GM21360 (cell line): ENCODE measurements at regions not wholly inside any gene's neighbourhood (a gene's known extent, or its start where the extent isn't known, plus 50 kb on each side); places are given as distances from the start of the nearest gene placed in this dataset.
"Not testable (repeated sequence)": the region's sequence is repeated elsewhere in the genome, so short reads cannot be mapped to it uniquely, and the experiment has no call there.

ENCODE experiments used
- ATAC-seq: cut with Tn5 transposase; IDR thresholded peaks from one replicate; pipeline ENCODE4 v1.9.1; 2021; ENCODE audit warnings: mild to moderate bottlenecking, moderate library complexity; ENCODE audit not compliant: unreplicated experiment

DNA sequence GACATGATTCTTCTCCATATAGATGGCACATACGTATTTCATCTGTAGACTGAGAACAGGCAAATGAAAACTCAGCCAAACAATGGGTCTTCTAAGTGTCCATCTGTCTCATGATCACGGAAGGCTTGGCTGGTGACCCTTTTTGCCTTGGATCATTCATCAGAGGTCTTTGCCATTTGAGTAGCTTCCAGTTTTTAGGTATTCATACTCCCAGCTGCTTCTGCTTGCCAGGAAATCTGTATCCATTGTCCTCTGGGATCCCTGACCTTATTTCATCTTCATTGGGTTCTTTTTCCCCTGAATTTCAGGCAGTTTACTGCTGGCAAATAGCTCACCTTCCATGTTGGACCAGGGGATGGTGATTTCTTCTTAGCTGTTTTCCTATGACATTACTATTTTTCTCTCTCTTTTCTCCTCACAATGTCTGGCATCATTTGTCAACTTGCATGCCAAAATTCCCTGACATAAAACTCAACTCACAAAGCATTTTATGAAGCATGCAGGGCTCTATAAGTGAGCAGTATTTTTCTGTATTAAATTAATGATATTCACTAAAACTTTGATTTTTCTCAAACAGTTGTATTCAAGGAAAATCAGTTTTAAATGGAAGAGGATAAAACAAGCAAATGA lies 241.2 kb downstream of the DNAJB9 start:
- no peak for ATAC-seq

DNA sequence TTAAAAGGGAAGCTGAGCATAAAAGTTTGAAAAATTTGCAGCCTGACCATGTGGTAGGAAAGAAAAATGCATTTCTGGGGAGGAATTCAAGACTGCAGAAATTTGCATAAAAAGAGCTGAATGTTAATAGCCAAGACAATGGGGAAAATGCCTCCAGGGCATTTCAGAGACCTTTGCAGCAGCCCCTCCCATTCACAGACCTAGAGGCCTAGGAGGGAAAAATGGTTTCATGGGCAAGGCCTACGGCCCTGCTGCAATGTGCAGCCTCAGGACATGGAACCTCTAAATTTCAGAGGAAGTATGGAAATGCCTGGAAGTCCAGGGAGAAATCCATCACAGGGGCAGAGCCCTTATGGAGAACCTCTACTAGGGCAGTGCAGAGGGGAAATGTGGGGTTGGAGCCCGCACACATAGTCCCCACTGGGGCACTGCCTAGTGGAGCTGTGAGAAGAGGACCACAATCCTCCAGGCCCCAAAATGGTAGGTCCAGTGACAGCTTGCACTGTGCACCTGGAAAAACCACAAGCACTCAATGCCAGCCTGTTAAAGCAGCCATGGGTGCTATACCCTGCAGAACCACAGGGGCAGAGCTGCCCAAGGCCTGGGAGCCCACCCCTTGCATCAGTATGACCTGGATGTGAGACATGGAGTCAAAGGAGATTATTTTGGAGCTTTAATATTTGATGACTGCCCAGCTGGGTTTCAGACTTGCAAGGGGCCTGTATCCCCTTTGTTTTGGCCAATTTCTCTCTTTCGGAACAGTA lies 243.8 kb downstream of the DNAJB9 start:
- no peak for ATAC-seq

DNA sequence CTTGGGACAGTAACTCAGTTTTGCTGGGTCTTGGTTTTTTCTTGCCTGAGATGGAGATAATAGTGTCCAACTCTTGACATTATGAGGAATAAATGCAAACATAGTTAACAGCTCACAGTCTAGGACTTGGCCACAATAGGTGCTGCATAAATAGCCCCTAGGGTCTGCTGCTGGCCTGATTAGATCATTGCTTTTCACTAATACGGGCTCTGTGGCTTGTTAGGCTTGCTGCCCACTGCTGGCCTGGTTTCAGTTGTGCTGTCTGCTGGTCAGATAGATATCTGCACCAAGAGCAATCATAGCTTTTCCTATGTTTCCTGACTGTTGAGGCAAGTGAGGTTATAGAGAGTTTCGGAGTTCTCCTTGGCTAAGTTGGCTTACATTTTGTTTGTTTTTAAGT lies 246.1 kb downstream of the DNAJB9 start:
- ATAC-seq: no peak

DNA sequence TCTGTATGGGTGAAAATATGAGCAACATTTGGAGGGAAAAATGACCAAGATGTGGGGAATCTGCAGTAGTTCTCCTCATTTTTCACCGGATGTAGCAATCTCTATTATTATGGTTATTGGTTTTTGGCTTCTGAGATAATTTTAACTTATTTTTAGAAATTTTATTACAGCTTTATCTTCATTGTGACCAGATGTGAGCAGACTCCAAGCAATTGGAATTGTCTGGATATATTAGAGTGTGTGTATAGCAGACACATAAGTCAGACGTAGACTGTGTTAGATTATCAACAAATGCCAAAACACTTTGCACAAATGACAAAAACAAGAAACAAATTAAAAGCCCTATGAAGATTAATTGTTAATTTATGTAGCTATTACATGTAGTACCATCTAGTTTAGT lies 249.1 kb downstream of the DNAJB9 start:
- ATAC-seq: no peak

DNA sequence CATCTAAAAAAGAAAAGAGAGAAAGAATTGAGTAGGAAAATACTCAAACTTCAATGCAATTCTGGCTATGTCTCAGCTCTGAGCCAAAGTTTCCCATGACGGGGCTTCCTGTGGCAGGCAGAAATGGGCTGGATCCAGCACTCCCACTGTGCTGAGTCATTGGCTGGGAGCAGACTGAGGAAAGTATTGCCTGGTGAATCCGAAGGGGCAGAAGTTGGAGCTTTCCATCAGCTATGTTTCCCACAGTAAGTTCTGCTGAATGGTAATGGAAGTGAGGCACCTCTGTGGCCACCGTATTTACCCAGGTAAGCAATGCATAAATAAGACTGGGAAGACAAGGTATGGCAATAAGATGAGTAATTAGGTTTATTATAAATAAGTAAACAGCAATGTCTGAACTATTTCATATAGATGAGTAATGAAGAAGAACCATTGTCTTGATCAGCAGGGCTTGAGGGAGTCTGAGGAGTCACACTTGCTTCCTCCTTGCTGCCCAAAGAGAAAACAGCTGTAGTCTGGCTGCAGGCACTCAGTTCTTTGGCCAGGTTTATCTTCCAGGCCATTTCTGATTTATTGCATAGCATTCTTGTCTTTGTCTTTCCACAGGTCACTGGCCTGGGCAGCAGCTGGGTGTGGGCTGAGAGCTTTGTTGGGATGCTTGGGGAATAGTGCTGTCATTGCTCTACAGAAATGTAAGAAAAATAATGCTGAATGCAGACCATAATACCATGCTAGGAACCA lies 255.3 kb downstream of the DNAJB9 start:
- ATAC-seq: no peak

DNA sequence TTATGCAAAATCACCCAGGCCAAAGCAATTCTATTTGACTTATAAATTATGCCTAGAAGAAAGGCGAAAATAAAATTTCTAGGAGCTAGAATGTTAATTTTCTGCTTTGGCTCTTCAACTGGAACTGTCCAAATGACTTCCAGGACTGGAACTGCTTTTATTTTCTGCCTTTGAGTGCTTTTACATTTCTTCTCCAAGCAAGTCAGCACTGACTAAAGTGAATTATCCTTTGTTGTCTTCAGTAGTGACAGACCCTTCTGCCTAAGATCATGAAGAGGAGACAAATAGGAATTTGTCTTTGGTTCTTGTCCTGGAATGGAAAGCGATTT lies 255.9 kb downstream of the DNAJB9 start:
- no peak for ATAC-seq

DNA sequence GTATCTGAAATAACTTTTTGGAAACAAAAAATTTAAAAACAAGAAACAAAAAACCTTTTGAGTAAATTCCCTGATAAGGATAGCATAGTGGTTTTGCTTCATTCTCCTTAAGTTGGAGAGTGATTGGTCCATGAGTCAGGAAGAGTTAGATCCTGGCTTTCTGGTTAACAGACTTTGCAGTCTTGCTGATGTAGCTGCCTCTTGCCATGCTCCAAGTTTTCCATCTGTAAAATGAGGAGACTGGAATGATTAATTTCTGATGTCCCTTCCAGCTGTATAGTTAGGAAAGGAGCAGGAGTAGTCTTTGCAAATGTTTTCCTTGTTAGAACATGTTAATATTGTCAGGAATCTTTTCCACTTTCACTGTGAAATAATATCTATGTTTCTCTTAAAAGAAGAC lies 266.6 kb downstream of the DNAJB9 start:
- no peak for ATAC-seq

DNA sequence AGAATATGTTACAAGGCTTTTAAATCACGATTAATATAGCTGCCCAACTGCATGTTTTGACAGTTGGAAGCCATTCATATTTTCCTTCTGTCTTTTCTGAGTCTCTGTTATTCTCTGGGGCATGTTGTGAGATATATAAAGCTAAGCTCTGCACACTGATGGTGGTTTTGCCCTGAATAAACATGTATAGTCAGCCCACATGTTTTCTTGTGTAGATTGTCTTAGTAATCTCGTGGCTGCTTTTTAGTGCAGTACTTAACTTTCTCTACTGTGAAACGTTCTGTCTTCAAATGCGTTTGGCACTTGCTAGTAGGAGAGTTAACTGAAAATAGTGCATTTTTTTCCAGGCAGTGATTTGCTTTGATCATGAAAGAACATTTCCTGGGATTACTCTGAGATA lies 268.5 kb downstream of the DNAJB9 start:
- ATAC-seq: no peak

DNA sequence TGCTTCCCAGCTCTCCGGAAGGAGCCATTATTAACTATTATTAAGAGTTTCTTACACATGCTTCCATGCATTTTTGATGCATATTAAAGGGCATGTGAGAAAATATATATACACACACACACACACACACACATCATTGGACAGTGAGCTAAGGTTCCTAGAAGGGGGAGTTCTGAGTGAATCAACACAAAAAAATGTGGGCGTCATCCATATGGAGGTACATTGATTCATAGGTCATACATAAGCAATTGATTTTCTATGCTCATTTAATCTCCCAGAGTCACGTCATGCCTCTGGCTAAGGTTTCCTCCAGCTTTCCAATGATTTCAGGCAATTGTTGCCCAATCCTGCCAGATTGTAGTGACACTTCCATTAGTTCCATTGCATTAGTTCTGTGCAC lies 269.4 kb downstream of the DNAJB9 start:
- ATAC-seq: no peak

DNA sequence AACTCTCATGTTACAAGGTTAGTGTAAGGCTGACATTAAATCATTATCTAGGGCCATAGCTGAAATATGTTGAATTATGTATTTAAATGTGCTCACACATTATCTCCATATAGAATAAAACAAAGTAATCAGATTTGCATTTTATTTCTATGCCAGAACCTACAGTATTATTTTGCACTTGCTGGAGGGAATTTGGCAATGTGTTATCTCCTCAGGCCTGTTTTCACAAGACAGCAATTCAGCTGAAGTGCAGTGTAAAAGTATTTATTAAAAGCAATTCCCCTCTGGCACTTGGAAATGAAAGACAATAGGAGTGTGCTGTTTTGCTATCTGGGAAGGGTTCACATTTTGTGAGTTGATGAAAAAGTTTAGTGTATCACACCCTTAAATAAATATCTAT lies 276.3 kb downstream of the DNAJB9 start:
- ATAC-seq: no peak

DNA sequence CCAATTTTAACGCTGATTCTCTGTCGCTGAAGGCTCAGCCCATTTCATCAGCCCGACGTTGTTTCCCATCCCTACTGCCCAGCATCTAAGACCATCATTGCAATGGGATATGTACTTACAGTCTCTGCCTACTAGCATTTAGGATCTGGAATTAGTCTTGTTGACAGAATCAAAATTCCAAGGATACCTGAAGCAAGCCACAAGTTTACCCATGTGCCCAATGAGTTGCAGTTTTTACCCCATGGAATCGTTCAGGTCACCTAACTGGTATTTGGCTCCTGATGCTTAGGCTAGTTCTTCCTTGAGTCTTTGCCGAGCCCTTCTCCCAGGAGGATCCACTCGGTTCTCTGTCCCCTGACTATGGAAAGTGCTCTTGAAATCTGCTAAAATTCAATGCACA lies 276.8 kb downstream of the DNAJB9 start:
- ATAC-seq: no peak

DNA sequence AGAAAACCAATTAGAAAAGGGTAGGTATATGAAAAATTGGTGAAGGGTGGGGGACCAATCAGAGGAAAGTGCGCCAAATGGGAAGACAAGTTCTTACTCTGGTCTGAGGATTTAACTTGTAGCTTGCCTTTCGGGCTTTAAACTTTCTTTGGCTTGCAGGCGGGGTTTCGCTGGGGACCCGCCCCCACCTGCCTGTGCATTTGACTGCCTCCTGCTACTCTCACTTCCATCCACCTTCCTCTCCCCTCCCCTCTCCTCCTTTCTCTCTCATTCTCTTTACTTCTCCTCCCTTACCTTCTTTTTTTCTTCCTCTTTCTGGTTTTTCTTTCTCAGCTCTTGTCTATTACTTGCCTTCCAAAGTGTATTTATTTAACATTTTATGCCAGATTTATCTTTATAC lies 278.8 kb downstream of the DNAJB9 start:
- ATAC-seq: no peak

DNA sequence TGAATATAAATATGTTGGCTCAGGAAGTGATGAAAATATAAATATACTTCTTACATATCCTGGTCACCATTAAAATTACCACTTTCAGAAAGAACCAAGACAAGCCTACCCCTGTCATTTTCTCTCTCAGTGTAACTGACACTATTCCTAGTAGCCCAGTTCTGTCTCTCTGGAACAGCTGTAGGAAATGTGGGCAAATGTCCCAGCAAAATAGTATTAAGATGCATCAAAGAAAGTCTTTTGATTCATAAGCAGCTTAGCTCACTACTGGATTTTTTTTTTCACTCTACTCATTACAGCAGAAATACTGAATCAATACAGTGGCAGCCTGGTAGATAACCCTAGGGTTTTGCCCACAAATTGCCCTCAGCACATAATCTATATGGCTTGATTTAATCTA lies 290.9 kb downstream of the DNAJB9 start:
- ATAC-seq: no peak

DNA sequence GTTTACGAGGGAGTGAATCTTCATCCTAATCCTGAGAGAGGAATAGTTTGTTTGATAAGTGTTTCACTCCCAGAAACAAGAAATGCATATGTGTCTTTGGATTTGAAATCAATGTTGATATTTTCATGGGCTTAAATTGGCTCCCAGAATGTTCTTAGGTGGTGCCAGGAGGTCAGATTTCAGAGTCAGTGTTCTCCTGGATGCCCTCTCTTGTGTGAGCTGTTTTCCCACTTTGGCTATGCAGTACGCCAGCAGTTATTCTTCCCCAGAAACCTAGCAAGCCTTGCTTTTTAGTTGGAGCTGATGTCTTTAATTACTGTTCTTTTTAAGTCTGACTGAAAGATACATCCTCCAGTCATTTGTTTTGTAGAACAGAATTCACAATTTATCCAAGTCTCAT lies 291.4 kb downstream of the DNAJB9 start:
- ATAC-seq: no peak

DNA sequence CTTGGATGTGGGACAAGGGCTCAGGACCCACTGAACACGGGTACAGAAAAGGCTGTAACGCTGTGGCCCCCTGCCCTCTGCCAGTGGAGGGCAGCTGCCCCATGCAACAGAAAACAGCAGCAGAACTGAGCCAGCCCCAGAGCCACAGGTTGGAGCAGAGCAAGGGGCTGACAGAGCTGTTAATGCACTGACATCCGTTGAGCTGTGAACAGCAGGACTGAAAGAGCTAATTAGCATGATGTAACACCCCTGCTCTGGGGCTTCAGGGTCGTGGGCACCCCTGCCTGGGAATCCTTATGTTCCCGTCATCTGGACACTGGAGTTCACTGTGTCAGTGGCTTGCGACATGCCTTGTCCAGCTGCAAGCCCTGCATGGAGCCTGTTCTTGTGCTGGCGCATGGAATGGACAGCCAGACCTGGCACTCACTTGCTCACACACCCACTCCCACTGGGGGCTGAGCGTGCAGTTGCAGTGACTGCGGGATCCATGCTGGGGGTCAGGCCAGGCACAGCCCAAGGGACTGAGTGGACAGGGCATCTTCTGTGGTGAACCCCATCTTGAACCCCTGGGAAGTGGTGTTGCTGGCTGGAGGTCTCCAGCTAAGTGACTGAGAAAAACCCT lies 293.7 kb downstream of the DNAJB9 start:
- no peak for ATAC-seq

DNA sequence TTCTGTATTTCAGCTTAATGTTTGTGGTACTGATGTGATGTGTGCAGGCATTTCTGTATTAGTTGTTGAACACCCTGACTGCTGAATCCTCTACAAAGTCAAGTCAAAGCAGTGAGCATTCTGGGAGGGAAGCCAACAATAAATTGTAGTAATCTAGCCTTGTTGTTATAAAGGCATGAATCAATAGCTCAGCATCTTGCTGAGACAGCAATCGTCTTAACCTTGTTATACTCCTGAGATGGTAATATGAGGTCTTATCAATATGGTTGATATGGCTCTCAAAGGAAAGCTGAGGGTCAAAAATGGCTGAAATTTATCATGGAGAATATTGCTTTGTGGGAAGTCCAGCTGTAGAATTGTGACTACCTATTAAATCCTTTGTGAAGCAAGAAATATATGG lies 299.4 kb downstream of the DNAJB9 start:
- no peak for ATAC-seq

DNA sequence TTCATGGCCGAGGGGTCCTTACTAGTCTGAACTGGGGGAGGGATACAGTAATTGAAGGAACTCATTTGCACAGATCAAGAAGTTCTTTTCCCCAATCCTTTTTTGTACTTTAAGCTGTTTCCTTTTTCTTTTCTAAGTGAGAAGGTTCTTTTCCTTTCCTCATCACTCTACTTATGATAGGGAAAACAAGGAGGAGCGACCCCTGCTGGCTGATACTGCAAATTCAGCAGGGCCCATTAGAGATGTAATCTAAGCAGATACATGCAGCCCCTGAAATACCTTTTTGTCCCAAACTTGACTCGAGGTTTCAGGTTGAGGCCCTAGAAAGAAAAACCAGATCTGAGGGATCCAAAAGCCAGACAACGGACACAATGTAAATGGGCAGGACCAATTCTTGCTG lies 305.5 kb downstream of the DNAJB9 start:
- ATAC-seq: no peak

DNA sequence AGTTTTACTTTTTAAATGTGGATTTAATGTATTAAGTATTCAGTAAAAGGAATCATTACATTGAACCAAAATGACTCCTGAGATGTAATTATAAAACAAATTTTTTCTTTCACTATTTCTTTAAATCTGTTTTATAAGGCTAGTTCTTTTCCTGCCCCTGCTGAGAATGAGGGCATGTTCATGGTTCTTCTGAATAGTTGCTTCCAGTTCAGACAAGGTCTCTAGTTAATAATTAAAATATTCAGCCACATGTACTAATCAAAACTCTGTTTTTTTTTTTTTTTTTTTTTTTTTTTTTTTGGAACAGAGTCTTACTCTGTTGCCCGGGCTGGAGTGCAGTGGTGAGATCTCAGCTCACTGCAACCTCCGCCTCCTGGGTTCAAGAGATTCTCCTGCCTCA lies 321.2 kb downstream of the DNAJB9 start:
- no peak for ATAC-seq

DNA sequence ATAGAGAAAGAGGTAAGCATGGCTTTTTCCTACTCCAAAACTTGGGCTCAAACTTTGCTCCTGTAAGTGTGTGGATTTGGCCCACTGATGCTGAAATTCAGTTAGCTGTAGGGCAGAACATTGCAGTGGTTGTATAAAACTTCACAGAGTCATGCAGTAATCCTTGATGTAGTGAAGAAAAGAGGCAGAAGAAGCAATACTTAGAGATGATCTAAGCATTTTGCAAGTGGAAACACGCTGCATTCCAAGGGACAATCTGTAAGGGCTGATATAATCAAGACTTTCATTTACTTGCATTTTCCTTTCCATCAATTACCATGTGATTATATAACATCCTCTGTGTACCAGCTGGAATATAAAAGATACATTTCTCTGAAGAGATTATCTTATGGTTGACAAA lies 338.8 kb downstream of the DNAJB9 start:
- no peak for ATAC-seq

DNA sequence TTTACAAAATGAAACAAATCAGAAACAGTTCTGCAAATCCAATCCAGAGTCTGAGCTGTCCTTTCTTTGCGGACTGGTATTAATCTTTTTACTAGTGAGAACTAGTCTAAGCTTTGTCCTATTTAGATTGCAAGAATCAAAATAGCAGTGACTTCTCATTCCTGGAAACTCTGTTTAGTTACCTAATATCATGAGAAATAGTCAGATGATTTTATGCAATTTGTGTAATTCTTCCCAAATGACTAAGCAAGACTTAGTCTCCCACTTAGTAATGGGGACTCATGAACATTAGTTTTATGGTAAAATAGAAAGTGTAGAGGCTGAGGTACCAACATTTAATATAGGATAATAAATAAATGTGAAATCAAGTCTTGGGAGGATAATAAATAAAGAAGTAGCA lies 341.3 kb downstream of the DNAJB9 start:
- ATAC-seq: no peak

DNA sequence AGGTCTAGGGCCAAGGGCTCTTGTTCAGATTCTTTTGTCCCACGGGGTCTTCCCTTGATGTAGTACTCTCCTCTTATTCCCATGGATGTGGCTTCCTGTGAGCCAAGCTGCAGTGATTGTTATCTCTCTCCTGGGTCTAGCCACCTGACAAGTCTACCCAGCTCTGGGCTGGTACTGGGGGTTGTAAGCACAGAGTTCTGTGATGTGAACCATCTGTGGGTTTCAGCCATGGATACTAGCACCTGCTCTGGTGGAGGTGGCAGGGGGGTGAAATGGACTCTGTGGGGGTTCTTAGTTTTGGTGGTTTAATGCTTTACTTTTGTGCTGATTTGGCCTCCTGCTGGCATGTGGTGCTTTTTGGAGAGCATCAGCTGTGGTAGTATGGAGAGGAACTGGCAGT lies 350.8 kb downstream of the DNAJB9 start:
- ATAC-seq: no peak

DNA sequence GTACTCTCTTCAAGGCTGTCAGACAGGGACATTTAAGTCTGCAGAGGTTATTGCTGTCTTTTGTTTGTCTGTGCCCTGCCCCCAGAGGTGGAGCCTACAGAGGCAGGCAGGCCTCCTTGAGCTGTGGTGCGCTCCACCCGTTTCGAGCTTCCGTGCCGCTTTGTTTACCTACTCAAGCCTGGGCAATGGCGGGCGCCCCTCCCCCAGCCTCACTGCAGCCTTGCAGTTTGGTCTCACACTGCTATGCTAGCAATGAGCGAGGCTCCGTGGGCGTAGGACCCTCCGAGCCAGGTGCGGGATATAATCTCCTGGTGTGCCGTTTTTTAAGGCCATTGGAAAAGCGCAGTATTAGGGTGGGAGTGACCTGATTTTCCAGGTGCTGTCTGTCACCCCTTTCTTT lies 373.4 kb downstream of the DNAJB9 start:
- ATAC-seq: not testable (repeated sequence)
